Mammary epithelial cell (primary cell): ENCODE measurements at regions not wholly inside any gene's neighbourhood (a gene's known extent, or its start where the extent isn't known, plus 50 kb on each side); places are given as distances from the start of the nearest gene placed in this dataset.

Source experiments
- CTCF ChIP-seq, 2 donors: IDR thresholded peaks in 1 of 2; conservative IDR thresholded peaks in 1 of 2; 2 replicates each; pipeline ENCODE4 v1.5.1; 2011 to 2012; ENCODE audit warnings: inconsistent platforms in 2 of 2, low read length in 2 of 2, mild to moderate bottlenecking in 2 of 2, control low read depth in 1 of 2, low read depth in 1 of 2; ENCODE audit not compliant: insufficient read depth in 1 of 2; ENCODE audit errors: extremely low read depth in 1 of 2
- EZH2 ChIP-seq: IDR thresholded peaks from 2 replicates; pipeline ENCODE4 v1.6.1; 2012; ENCODE audit warnings: low read length, inconsistent platforms, borderline replicate concordance

GRCh38 chr2:75920859-75921551 is 210.3 kb upstream of the GCFC2 start:
- no peak for TF ChIP-seq EZH2
- no peak for TF ChIP-seq CTCF (conservative IDR thresholded peaks at IDR 0.05 in 1 of 2, IDR thresholded peaks at IDR 0.05 in 1 of 2; ENCODE audit: extremely low read depth in 1 of 2, insufficient read depth in 1 of 2, low read depth in 1 of 2, low read length in 2 of 2)
